ENCODE measurements at regions not wholly inside any gene's neighbourhood (a gene's known extent, or its start where the extent isn't known, plus 50 kb on each side); places are given as distances from the start of the nearest gene placed in this dataset.
"Not testable (repeated sequence)": the region's sequence is repeated elsewhere in the genome, so short reads cannot be mapped to it uniquely, and the experiment has no call there.

- H3K9me3 ChIP-seq, result no peaks in the 10 kb centered on the region; the same call in 1 of the 2 replicates
- no peaks in the 10 kb centered on the region; the same call in 1 of the 2 replicates for H3K4me1 ChIP-seq
- DNase-seq, result no peak
- H3K4me3 ChIP-seq (ENCODE audit: low read depth, low read length), result no peak overlapping the region
- no peaks in the 10 kb centered on the region for H3K36me3 ChIP-seq
- no peak for TF ChIP-seq CTCF (IDR thresholded peaks at IDR 0.05; ENCODE audit: low read depth, low read length)
- no peaks in the 10 kb centered on the region for H3K27me3 ChIP-seq
Observed at GRCh38 chr3:150128126-150128525, 157.4 kb upstream of the PFN2 start.

- Histone ChIP-seq H3K4me1 (no peaks in the 10 kb centered on the region; the same call in 1 of the 2 replicates), H3K9me3 (no peaks in the 10 kb centered on the region; the same call in 1 of the 2 replicates), H3K27me3 (no peaks in the 10 kb centered on the region), H3K4me3 (ENCODE audit: low read depth, low read length) (no peak overlapping the region), H3K36me3 (no peaks in the 10 kb centered on the region)
- no peak for DNase-seq
- no peak for TF ChIP-seq CTCF (IDR thresholded peaks at IDR 0.05; ENCODE audit: low read depth, low read length)
Observed at GRCh38 chr3:150127011-150127490, 156.4 kb upstream of the PFN2 start.

- no peaks in the 10 kb centered on the region for H3K36me3 ChIP-seq
- H3K9me3 ChIP-seq, result no peaks in the 10 kb centered on the region; the same call in 1 of the 2 replicates
- no peak overlapping the region for H3K4me3 ChIP-seq (ENCODE audit: low read depth, low read length)
- no peaks in the 10 kb centered on the region for H3K4me1 ChIP-seq
- TF ChIP-seq CTCF (IDR thresholded peaks at IDR 0.05; ENCODE audit: low read depth, low read length), result no peak
- no peak for DNase-seq
- H3K27me3 ChIP-seq, result no peaks in the 10 kb centered on the region
Observed at GRCh38 chr3:150124142-150124541, 153.4 kb upstream of the PFN2 start.

GRCh38 chr3:150123249-150123648, 152.6 kb upstream of the PFN2 start:
- not testable (repeated sequence) for DNase-seq; H3K36me3 ChIP-seq; H3K4me3 ChIP-seq (ENCODE audit: low read depth, low read length); H3K4me1 ChIP-seq; H3K27me3 ChIP-seq; H3K9me3 ChIP-seq

- no peaks in the 10 kb centered on the region for H3K27me3 ChIP-seq
- H3K36me3 ChIP-seq, result no peaks in the 10 kb centered on the region
- no peak for TF ChIP-seq CTCF (IDR thresholded peaks at IDR 0.05; ENCODE audit: low read depth, low read length)
- no peaks in the 10 kb centered on the region; the same call in 1 of the 2 replicates for H3K9me3 ChIP-seq
- no peak for DNase-seq
- H3K4me1 ChIP-seq, result no peaks in the 10 kb centered on the region; the same call in 1 of the 2 replicates
- no peak overlapping the region for H3K4me3 ChIP-seq (ENCODE audit: low read depth, low read length)
Observed at GRCh38 chr3:150118219-150118618, 147.5 kb upstream of the PFN2 start.

GRCh38 chr3:150117076-150117475, 146.4 kb upstream of the PFN2 start:
- Histone ChIP-seq H3K27me3 (no peaks in the 10 kb centered on the region), H3K9me3 (no peaks in the 10 kb centered on the region), H3K4me3 (ENCODE audit: low read depth, low read length) (no peak overlapping the region), H3K36me3 (no peaks in the 10 kb centered on the region), H3K4me1 (no peaks in the 10 kb centered on the region; the same call in 1 of the 2 replicates)
- TF ChIP-seq CTCF (IDR thresholded peaks at IDR 0.05; ENCODE audit: low read depth, low read length), result no peak
- no peak for DNase-seq

- TF ChIP-seq CTCF (IDR thresholded peaks at IDR 0.05; ENCODE audit: low read depth, low read length), result no peak
- Histone ChIP-seq H3K9me3 (no peaks in the 10 kb centered on the region), H3K4me1 (no peaks in the 10 kb centered on the region; the same call in 1 of the 2 replicates), H3K27me3 (no peaks in the 10 kb centered on the region), H3K36me3 (no peaks in the 10 kb centered on the region), H3K4me3 (ENCODE audit: low read depth, low read length) (no peak overlapping the region)
- DNase-seq, result no peak
Observed at GRCh38 chr3:150116196-150116595, 145.5 kb upstream of the PFN2 start.

Data from BE2C (cell line).